A673 (cell line): ENCODE measurements at regions not wholly inside any gene's neighbourhood (a gene's known extent, or its start where the extent isn't known, plus 50 kb on each side); places are given as distances from the start of the nearest gene placed in this dataset.
"Not testable (repeated sequence)": the region's sequence is repeated elsewhere in the genome, so short reads cannot be mapped to it uniquely, and the experiment has no call there.

Experiments used
- BruUV-seq: library from RNA; stranded (reverse); fragments of 400-500 nt; replicated peaks from 2 replicates; lab custom pipeline; 2021; lab: Mats Ljungman, UMichigan
- CTCF ChIA-PET: fragments of 300-600 bp; sonication (Branson Sonifier 250); formaldehyde crosslinking; loops from one replicate; lab custom pipeline; 2022; ENCODE audit warnings: antibody characterized with exemption; lab: Charles Lee
- POLR2A ChIA-PET: fragments of 300-600 bp; sonication (Branson Sonifier 250); formaldehyde crosslinking; loops from one replicate; lab custom pipeline; 2022; ENCODE audit warnings: antibody characterized with exemption; ENCODE audit not compliant: low non-redundant PET; lab: Charles Lee
- DNase-seq: peaks from one replicate; pipeline ENCODE4 v3.0.0-alpha.2; 2015; ENCODE audit warnings: low spot score
- H3K27ac ChIP-seq: fragments of 200-600 bp; sonication (generic); 2 replicates; pipeline ENCODE4 v1.5.1; 2016; ENCODE audit warnings: mixed run types, low read depth, mild to moderate bottlenecking, mixed read lengths, antibody characterized with exemption, low read length; ENCODE audit not compliant: poor library complexity, severe bottlenecking
- H3K27me3 ChIP-seq: fragments of 200-600 bp; sonication (generic); replicated peaks from 2 replicates; pipeline ENCODE4 v1.6.1; 2017; ENCODE audit warnings: mixed run types, low read depth, mild to moderate bottlenecking, mixed read lengths, antibody characterized with exemption, low read length; ENCODE audit not compliant: insufficient read depth, poor library complexity
- H3K36me3 ChIP-seq: fragments of 200-600 bp; sonication (generic); 2 replicates; pipeline ENCODE4 v1.6.1; 2016; ENCODE audit warnings: mixed run types, mild to moderate bottlenecking, mixed read lengths, antibody characterized with exemption, low read length; ENCODE audit not compliant: insufficient read depth, poor library complexity, severe bottlenecking
- H3K4me1 ChIP-seq: fragments of 200-600 bp; sonication (generic); 2 replicates; pipeline ENCODE4 v1.6.1; 2017; ENCODE audit warnings: mixed run types, mild to moderate bottlenecking, mixed read lengths, antibody characterized with exemption, low read length; ENCODE audit not compliant: insufficient read depth, poor library complexity, severe bottlenecking
- H3K4me3 ChIP-seq: fragments of 200-600 bp; sonication (generic); 2 replicates; pipeline ENCODE4 v1.5.1; 2016; ENCODE audit warnings: low read depth, mixed run types, mild to moderate bottlenecking, mixed read lengths, low read length; ENCODE audit not compliant: poor library complexity, severe bottlenecking
- H3K9me3 ChIP-seq: fragments of 200-600 bp; sonication (generic); 2 replicates; pipeline ENCODE4 v1.6.1; 2016; ENCODE audit warnings: mixed run types, low read depth, mild to moderate bottlenecking, mixed read lengths, antibody characterized with exemption, low read length; ENCODE audit not compliant: poor library complexity, severe bottlenecking
- EZH2 ChIP-seq: fragments of 200-600 bp; sonication (generic); IDR thresholded peaks from 2 replicates; pipeline ENCODE4 v1.6.1; 2017; ENCODE audit warnings: borderline replicate concordance, low read depth, mild to moderate bottlenecking, mixed read lengths, antibody characterized with exemption, low read length; ENCODE audit not compliant: poor library complexity, severe bottlenecking
- intact Hi-C: fragments of 100-400 bp; cut with micrococcal nuclease; formaldehyde crosslinking; loops from one replicate; pipeline ENCODE4 v1.10.0; 2022; ENCODE audit not compliant: unreplicated experiment
- TF ChIP-seq, protein P1 (sequence below): fragments of 300-800, 200-600 bp; sonication (generic); conservative IDR thresholded peaks from 2 replicates; pipeline ENCODE4 v1.5.1; 2017; ENCODE audit warnings: low read depth, mild to moderate bottlenecking, antibody characterized with exemption, low read length, moderate library complexity, mixed read lengths

DNA sequence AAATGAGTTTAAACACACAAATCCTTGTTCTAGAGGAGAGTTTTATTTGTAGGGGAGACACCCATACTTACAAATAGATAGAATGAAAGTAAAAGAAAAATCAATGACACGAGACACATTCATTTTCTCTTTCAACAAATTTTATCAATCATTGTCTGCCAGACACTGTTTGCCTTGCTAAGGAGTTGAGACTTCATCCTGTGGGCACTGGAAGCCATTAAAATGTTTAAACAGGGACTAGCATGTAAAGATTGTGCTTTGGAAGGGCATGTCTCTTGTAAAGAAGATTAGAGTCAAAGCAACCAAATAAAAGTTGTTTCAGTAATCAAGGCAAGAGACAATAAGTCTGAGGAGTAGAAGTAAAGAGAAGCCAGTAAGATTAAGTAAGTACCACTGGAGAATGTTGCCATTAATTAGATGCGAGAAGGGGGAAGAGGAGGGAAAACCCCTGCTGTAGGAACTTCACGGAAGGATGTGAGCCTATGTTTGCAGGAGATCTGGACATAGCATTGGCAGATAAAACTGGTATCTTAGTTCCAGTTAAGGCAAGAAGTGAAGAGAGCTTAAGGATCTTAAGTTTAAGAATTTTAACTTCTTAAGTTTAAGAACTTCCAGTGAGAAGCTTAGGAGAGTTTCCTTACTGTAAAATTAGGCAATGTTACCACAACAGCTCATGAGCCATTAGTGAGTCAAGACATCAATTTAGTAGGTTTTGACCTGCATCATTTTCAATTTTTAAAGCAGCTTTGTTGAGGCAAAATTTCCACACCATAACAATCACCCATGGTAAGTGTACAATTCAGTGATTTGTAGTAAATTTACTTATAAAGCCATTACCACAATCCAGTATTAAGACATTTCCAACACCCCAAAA, 117.0 kb upstream of the UST start:
- TF ChIP-seq, protein P1, sequence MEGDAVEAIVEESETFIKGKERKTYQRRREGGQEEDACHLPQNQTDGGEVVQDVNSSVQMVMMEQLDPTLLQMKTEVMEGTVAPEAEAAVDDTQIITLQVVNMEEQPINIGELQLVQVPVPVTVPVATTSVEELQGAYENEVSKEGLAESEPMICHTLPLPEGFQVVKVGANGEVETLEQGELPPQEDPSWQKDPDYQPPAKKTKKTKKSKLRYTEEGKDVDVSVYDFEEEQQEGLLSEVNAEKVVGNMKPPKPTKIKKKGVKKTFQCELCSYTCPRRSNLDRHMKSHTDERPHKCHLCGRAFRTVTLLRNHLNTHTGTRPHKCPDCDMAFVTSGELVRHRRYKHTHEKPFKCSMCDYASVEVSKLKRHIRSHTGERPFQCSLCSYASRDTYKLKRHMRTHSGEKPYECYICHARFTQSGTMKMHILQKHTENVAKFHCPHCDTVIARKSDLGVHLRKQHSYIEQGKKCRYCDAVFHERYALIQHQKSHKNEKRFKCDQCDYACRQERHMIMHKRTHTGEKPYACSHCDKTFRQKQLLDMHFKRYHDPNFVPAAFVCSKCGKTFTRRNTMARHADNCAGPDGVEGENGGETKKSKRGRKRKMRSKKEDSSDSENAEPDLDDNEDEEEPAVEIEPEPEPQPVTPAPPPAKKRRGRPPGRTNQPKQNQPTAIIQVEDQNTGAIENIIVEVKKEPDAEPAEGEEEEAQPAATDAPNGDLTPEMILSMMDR: no peak
- TF ChIP-seq EZH2: no peak
- Histone ChIP-seq H3K27ac (no peak overlapping the region), H3K27me3 (peaks cover 3% of the 10 kb centered on the region), H3K4me1 (no peaks in the 10 kb centered on the region), H3K9me3 (no peaks in the 10 kb centered on the region), H3K4me3 (no peak overlapping the region), H3K36me3 (no peaks in the 10 kb centered on the region)
- BruUV-seq: no TSS peak
- intact Hi-C loops: no loop called here
- ChIA-PET POLR2A (no interaction called here), CTCF (no interaction called here)
- no peak for DNase-seq

DNA sequence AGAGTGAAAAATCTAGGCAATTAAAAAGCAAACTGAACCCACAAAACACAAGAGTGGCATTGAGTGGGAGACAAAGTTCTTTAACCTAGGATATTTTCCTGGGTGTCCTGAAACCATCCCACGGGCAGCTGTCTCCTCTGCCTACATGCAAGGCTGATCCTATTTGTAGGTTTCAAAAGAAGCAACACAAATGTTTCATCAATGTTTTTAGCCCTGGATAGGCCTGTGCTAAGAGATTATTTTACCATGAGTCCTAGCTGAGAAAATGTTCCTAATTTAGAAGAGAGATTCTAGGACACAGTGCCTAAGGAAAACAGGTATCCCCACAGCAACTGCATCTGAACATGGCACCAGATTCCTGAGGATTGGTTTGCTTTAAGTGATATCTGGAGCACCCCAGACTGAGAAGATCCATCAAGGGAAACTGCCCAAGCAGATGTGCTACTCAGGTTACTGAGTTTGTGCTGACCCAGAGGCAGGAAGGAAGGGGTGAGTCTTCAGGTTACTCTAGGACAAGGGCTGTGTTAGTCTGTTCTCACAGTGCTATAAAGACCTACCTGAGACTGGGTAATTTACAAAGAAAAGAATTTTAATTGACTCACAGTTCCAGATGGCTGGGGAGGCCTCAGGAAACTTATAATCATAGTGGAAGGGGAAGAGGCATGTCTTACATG, 111.6 kb upstream of the UST start:
- no peaks in the 10 kb centered on the region for H3K4me1 ChIP-seq
- intact Hi-C loops: no loop called here
- CTCF ChIA-PET: no interaction called here
- no peak overlapping the region for H3K27ac ChIP-seq
- H3K36me3 ChIP-seq: no peaks in the 10 kb centered on the region
- BruUV-seq: no TSS peak
- DNase-seq: no peak
- TF ChIP-seq, protein P1: no peak
- no peak for TF ChIP-seq EZH2
- H3K4me3 ChIP-seq: no peak overlapping the region
- POLR2A ChIA-PET: no interaction called here
- H3K9me3 ChIP-seq: no peaks in the 10 kb centered on the region
- peaks cover 3% of the 10 kb centered on the region for H3K27me3 ChIP-seq

DNA sequence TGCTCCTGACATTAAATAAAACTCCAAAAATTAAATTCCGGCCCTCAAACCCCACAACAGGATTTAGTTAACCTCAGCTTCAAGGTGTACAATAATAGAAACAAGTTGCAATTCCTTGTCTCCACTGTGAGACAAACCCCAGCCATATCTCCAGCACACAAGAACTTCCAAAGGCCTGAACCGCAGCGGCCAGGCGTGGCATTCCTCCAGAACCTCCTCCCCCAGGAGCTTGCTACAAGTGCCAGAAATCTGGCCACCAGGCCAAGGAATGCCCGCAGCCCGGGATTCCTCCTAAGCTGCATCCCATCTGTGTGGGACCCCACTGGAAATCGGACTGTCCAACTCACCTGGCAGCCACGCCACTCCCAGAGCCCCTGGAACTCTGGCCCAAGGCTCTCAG, 105.0 kb upstream of the UST start:
- CTCF ChIA-PET, POLR2A ChIA-PET, H3K27ac ChIP-seq, intact Hi-C loops, BruUV-seq, H3K27me3 ChIP-seq, H3K4me3 ChIP-seq, H3K4me1 ChIP-seq, H3K9me3 ChIP-seq, H3K36me3 ChIP-seq, DNase-seq: not testable (repeated sequence)

- BruUV-seq, DNase-seq, H3K27ac ChIP-seq, POLR2A ChIA-PET, intact Hi-C loops, CTCF ChIA-PET, H3K27me3 ChIP-seq, H3K36me3 ChIP-seq, H3K4me3 ChIP-seq, H3K9me3 ChIP-seq, H3K4me1 ChIP-seq: not testable (repeated sequence)
Measured at GRCh38 chr6:148643208-148643607, 103.6 kb upstream of the UST start.

DNA sequence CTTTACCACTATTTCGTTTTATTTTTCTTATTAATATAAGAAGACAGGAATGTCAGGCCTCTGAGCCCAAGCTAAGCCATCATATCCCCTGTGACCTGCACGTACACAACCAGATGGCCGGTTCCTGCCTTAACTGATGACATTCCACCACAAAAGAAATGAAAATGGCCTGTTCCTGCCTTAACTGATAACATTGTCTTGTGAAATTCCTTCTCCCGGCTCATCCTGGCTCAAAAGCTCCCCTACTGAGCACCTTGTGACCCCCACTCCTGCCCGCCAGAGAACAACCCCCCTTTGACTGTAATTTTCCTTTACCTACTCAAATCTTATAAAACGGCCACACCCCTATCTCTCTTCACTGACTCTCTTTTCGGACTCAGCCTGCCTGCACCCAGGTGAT, 101.8 kb upstream of the UST start:
- H3K4me1 ChIP-seq, H3K9me3 ChIP-seq, POLR2A ChIA-PET, DNase-seq, BruUV-seq, H3K4me3 ChIP-seq, H3K36me3 ChIP-seq, intact Hi-C loops, H3K27ac ChIP-seq, CTCF ChIA-PET, H3K27me3 ChIP-seq: not testable (repeated sequence)
